ENCODE measurements at regions not wholly inside any gene's neighbourhood (a gene's known extent, or its start where the extent isn't known, plus 50 kb on each side); places are given as distances from the start of the nearest gene placed in this dataset.

GRCh38 chr3:25018909-25019308 is 409.2 kb upstream of the RARB start:
- Mint-ChIP-seq H3K9me3 (ENCODE audit: unreplicated experiment) (no peaks in the 10 kb centered on the region), H3K27me3 (ENCODE audit: insufficient read depth, unreplicated experiment) (no peaks in the 10 kb centered on the region), H3K4me3 (ENCODE audit: unreplicated experiment) (no peak overlapping the region), H3K4me1 (ENCODE audit: low read depth, unreplicated experiment) (no peaks in the 10 kb centered on the region), H3K36me3 (ENCODE audit: insufficient read depth, unreplicated experiment) (no peaks in the 10 kb centered on the region), H3K27ac (ENCODE audit: unreplicated experiment) (no peak overlapping the region)
- Histone ChIP-seq H3K9me3 (no peaks in the 10 kb centered on the region), H3K27me3 (replicated peaks; ENCODE audit: control insufficient read depth, insufficient read depth, low read length) (no peaks in the 10 kb centered on the region), H3K4me1 (no peaks in the 10 kb centered on the region), H3K4me3 (ENCODE audit: low read depth, low read length) (no peak overlapping the region), H3K36me3 (ENCODE audit: control insufficient read depth, insufficient read depth, low read length) (no peaks in the 10 kb centered on the region)
- CTCF ChIA-PET = interaction anchor here (0.7 to 1.3 kb wide), 3 partner anchors 15 to 785 kb away, joined by 3 to 6 read pairs (median 3); no protein-coding TSS in a partner anchor
- TF ChIP-seq CTCF (IDR thresholded peaks at IDR 0.05; ENCODE audit: insufficient read depth in 1 of 2, low read depth in 1 of 2, low read length in 1 of 2, severe bottlenecking in 1 of 2, unreplicated experiment in 1 of 2) = no peak
- BruUV-seq (replicated peaks) = no TSS peak
- intact Hi-C loops (cut with micrococcal nuclease; ENCODE audit: unreplicated experiment) = loop anchor here (5.0 kb wide), 1 partner anchor 247 kb away; no protein-coding TSS in a partner anchor
- POLR2A ChIA-PET = no interaction called here
- no peak for DNase-seq

- H3K27me3 ChIP-seq (replicated peaks; ENCODE audit: control insufficient read depth, insufficient read depth, low read length) = no peaks in the 10 kb centered on the region
- no peak for TF ChIP-seq CTCF (IDR thresholded peaks at IDR 0.05; ENCODE audit: insufficient read depth in 1 of 2, low read depth in 1 of 2, low read length in 1 of 2, severe bottlenecking in 1 of 2, unreplicated experiment in 1 of 2)
- no peaks in the 10 kb centered on the region for H3K4me1 ChIP-seq
- no peak overlapping the region for H3K4me3 ChIP-seq (ENCODE audit: low read depth, low read length)
- no peak overlapping the region for H3K4me3 Mint-ChIP-seq (ENCODE audit: unreplicated experiment)
- H3K9me3 Mint-ChIP-seq (ENCODE audit: unreplicated experiment) = no peaks in the 10 kb centered on the region
- POLR2A ChIA-PET = no interaction called here
- CTCF ChIA-PET = interaction anchor here (0.7 to 1.3 kb wide), 2 partner anchors 14 to 92 kb away, joined by 3 to 6 read pairs; no protein-coding TSS in a partner anchor
- no peaks in the 10 kb centered on the region for H3K4me1 Mint-ChIP-seq (ENCODE audit: low read depth, unreplicated experiment)
- no peak overlapping the region for H3K27ac Mint-ChIP-seq (ENCODE audit: unreplicated experiment)
- H3K36me3 Mint-ChIP-seq (ENCODE audit: insufficient read depth, unreplicated experiment) = no peaks in the 10 kb centered on the region
- no peaks in the 10 kb centered on the region for H3K36me3 ChIP-seq (ENCODE audit: control insufficient read depth, insufficient read depth, low read length)
- intact Hi-C loops (cut with micrococcal nuclease; ENCODE audit: unreplicated experiment) = loop anchor here (5.0 kb wide), 1 partner anchor 247 kb away; no protein-coding TSS in a partner anchor
- no TSS peak for BruUV-seq (replicated peaks)
- H3K9me3 ChIP-seq = no peaks in the 10 kb centered on the region
- DNase-seq = no peak
- no peaks in the 10 kb centered on the region for H3K27me3 Mint-ChIP-seq (ENCODE audit: insufficient read depth, unreplicated experiment)
Measured at GRCh38 chr3:25019506-25019905, 408.6 kb upstream of the RARB start.

- Mint-ChIP-seq H3K9me3 (ENCODE audit: unreplicated experiment) (no peaks in the 10 kb centered on the region), H3K4me3 (ENCODE audit: unreplicated experiment) (no peak overlapping the region), H3K4me1 (ENCODE audit: low read depth, unreplicated experiment) (no peaks in the 10 kb centered on the region), H3K27ac (ENCODE audit: unreplicated experiment) (no peak overlapping the region), H3K36me3 (ENCODE audit: insufficient read depth, unreplicated experiment) (no peaks in the 10 kb centered on the region), H3K27me3 (ENCODE audit: insufficient read depth, unreplicated experiment) (no peaks in the 10 kb centered on the region)
- peak in 1 of 2 experiments; percentile 19 for DNase-seq
- POLR2A ChIA-PET = no interaction called here
- TF ChIP-seq CTCF (IDR thresholded peaks at IDR 0.05; ENCODE audit: insufficient read depth in 1 of 2, low read depth in 1 of 2, low read length in 1 of 2, severe bottlenecking in 1 of 2, unreplicated experiment in 1 of 2) = peak; percentile 47 to 76
- intact Hi-C loops (cut with micrococcal nuclease; ENCODE audit: unreplicated experiment) = loop anchor here (1.0 kb wide), 1 partner anchor 572 kb away; no protein-coding TSS in a partner anchor
- Histone ChIP-seq H3K4me1 (no peaks in the 10 kb centered on the region), H3K4me3 (ENCODE audit: low read depth, low read length) (no peak overlapping the region), H3K9me3 (no peaks in the 10 kb centered on the region), H3K27me3 (replicated peaks; ENCODE audit: control insufficient read depth, insufficient read depth, low read length) (no peaks in the 10 kb centered on the region), H3K36me3 (ENCODE audit: control insufficient read depth, insufficient read depth, low read length) (no peaks in the 10 kb centered on the region)
- no TSS peak for BruUV-seq (replicated peaks)
- CTCF ChIA-PET = interaction anchor here (0.5 to 1.1 kb wide), 3 partner anchors 12 to 545 kb away, joined by 3 to 8 read pairs (median 3); no protein-coding TSS in a partner anchor
Measured at GRCh38 chr3:25021816-25022215, 406.2 kb upstream of the RARB start.

All from Caco-2 (cell line).